Neural cell (in vitro differentiated cells): ENCODE measurements at regions not wholly inside any gene's neighbourhood (a gene's known extent, or its start where the extent isn't known, plus 50 kb on each side); places are given as distances from the start of the nearest gene placed in this dataset.

Experiments
- CTCF ChIP-seq: fragments of 450-650 bp; IDR thresholded peaks from 2 replicates; pipeline ENCODE4 v1.5.1; 2014; ENCODE audit warnings: antibody characterized with exemption, mild to moderate bottlenecking, moderate library complexity; ENCODE audit not compliant: poor library complexity, severe bottlenecking
- EP300 ChIP-seq: fragments of 450-650 bp; conservative IDR thresholded peaks from 2 replicates; pipeline ENCODE4 v1.6.1; 2014; ENCODE audit warnings: antibody characterized with exemption, mild to moderate bottlenecking, moderate library complexity; ENCODE audit not compliant: poor library complexity, severe bottlenecking
- EZH2 ChIP-seq: fragments of 200-600, 300-800 bp; shearing (Covaris generic), sonication (generic); IDR thresholded peaks from 2 replicates; pipeline ENCODE4 v1.6.1; 2014; ENCODE audit warnings: antibody characterized with exemption, low read length, borderline replicate concordance, mild to moderate bottlenecking; ENCODE audit not compliant: insufficient read depth, poor library complexity, severe bottlenecking
- MXI1 ChIP-seq: fragments of 450-650 bp; conservative IDR thresholded peaks from 2 replicates; pipeline ENCODE4 v1.6.1; 2014; ENCODE audit warnings: antibody characterized with exemption, mild to moderate bottlenecking; ENCODE audit not compliant: poor library complexity, severe bottlenecking
- POLR2AphosphoS5 ChIP-seq: IDR thresholded peaks from 2 replicates; pipeline ENCODE4 v1.6.1; 2012
- RAD21 ChIP-seq: fragments of 450-650 bp; conservative IDR thresholded peaks from 2 replicates; pipeline ENCODE4 v1.6.1; 2014; ENCODE audit warnings: antibody characterized with exemption, mild to moderate bottlenecking, moderate library complexity
- REST ChIP-seq: IDR thresholded peaks from 2 replicates; pipeline ENCODE4 v1.6.1; 2012; ENCODE audit warnings: borderline replicate concordance
- SMC3 ChIP-seq: fragments of 450-650 bp; conservative IDR thresholded peaks from 2 replicates; pipeline ENCODE4 v1.6.1; 2014; ENCODE audit warnings: antibody characterized with exemption, mild to moderate bottlenecking, moderate library complexity; ENCODE audit not compliant: poor library complexity
- TAF1 ChIP-seq: IDR thresholded peaks from 2 replicates; pipeline ENCODE4 v1.6.1; 2012; ENCODE audit warnings: low read depth

GRCh38 chr10:61346796-61347413 lies 106.3 kb downstream of the TMEM26 start:
- no peak for TF ChIP-seq CTCF
- no peak for TF ChIP-seq RAD21
- TF ChIP-seq EZH2: no peak
- TF ChIP-seq TAF1: no peak
- TF ChIP-seq MXI1: no peak
- TF ChIP-seq EP300: no peak
- TF ChIP-seq REST: no peak
- no peak for TF ChIP-seq POLR2AphosphoS5
- no peak for TF ChIP-seq SMC3
